Panc1 (cell line): ENCODE measurements at regions not wholly inside any gene's neighbourhood (a gene's known extent, or its start where the extent isn't known, plus 50 kb on each side); places are given as distances from the start of the nearest gene placed in this dataset.

ENCODE experiments used
- CTCF ChIP-seq: fragments of 450-650 bp; IDR thresholded peaks from 2 replicates; pipeline ENCODE4 v1.5.1; 2017; ENCODE audit warnings: mild to moderate bottlenecking
- POLR2AphosphoS5 ChIP-seq: IDR thresholded peaks from 2 replicates; pipeline ENCODE4 v1.6.1; 2012; ENCODE audit warnings: mild to moderate bottlenecking, low read depth, low read length, moderate library complexity
- REST ChIP-seq, 2 experiments: IDR thresholded peaks; 2 replicates each; pipeline ENCODE4 v1.6.1; 2011 to 2012; ENCODE audit warnings: low read depth in 2 of 2, control low read depth in 1 of 2, low read length in 1 of 2, mild to moderate bottlenecking in 1 of 2, moderate library complexity in 1 of 2; ENCODE audit not compliant: insufficient read depth in 1 of 2
- SIN3A ChIP-seq: IDR thresholded peaks from 2 replicates; pipeline ENCODE4 v1.6.1; 2012; ENCODE audit warnings: low read depth, mild to moderate bottlenecking, low read length, moderate library complexity, borderline replicate concordance; ENCODE audit not compliant: insufficient read depth

- TF ChIP-seq CTCF, result no peak
- TF ChIP-seq SIN3A, result no peak
- no peak for TF ChIP-seq POLR2AphosphoS5
- no peak for TF ChIP-seq REST (IDR thresholded peaks at IDR 0.05; ENCODE audit: insufficient read depth in 1 of 2, low read depth in 2 of 2, low read length in 1 of 2)
These were observed 581.6 kb upstream of the DIAPH2 start for GRCh38 chrX:96102997-96103396.
